ENCODE measurements at regions not wholly inside any gene's neighbourhood (a gene's known extent, or its start where the extent isn't known, plus 50 kb on each side); places are given as distances from the start of the nearest gene placed in this dataset.

- no peaks in the 10 kb centered on the region for H3K79me2 ChIP-seq (ENCODE audit: insufficient read depth)
- TF ChIP-seq CTCF (IDR thresholded peaks at IDR 0.05) (no peak), TEAD4 (IDR thresholded peaks at IDR 0.05; ENCODE audit: borderline replicate concordance, insufficient read depth) (no peak), RCOR1 (IDR thresholded peaks at IDR 0.05; ENCODE audit: low read length) (no peak), USF2 (IDR thresholded peaks at IDR 0.05; ENCODE audit: borderline replicate concordance, low read depth, low read length) (no peak)
- no peak overlapping the region for H2AFZ ChIP-seq (ENCODE audit: low read depth)
- WGBS (ENCODE audit: low lambda C conversion rate), result 33% methylated on average over 2 of the region's 3 CpGs
- H3K4me3 ChIP-seq (ENCODE audit: low read depth in 2 of 2, low read length in 1 of 2), result no peak overlapping the region
- no peak overlapping the region for H3K27ac ChIP-seq (ENCODE audit: low read depth in 2 of 2, low read length in 1 of 2)
- H3K9ac ChIP-seq, result no peak overlapping the region
- no peaks in the 10 kb centered on the region for H4K20me1 ChIP-seq (ENCODE audit: insufficient read depth)
- no peaks in the 10 kb centered on the region for H3K27me3 ChIP-seq (ENCODE audit: insufficient read depth)
- no peaks in the 10 kb centered on the region for H3K36me3 ChIP-seq (replicated peaks in 1 of 2; ENCODE audit: control insufficient read depth in 1 of 2, insufficient read depth in 2 of 2, low read length in 1 of 2)
- no peaks in the 10 kb centered on the region for H3K9me2 ChIP-seq
- no peak overlapping the region for H3K4me2 ChIP-seq
- no peak for DNase-seq
- H3K4me1 ChIP-seq (ENCODE audit: control insufficient read depth in 1 of 2, insufficient read depth in 2 of 2, low read depth in 1 of 2, low read length in 1 of 2), result no peaks in the 10 kb centered on the region
- ChIA-PET POLR2A (no interaction called here), CTCF (interaction anchor here (1.2 kb wide), 1 partner anchor 21 kb away, joined by 3 read pairs; no protein-coding TSS in a partner anchor)
- H3K9me3 ChIP-seq, result no peaks in the 10 kb centered on the region
- H3F3A ChIP-seq (replicated peaks; ENCODE audit: insufficient read depth), result no peaks in the 10 kb centered on the region
These were observed 429.4 kb downstream of the PIK3R1 start for GRCh38 chr5:68644971-68645370.

- Histone ChIP-seq H3K4me3 (ENCODE audit: low read depth in 2 of 2, low read length in 1 of 2) (no peak overlapping the region), H3K4me2 (no peak overlapping the region), H3F3A (replicated peaks; ENCODE audit: insufficient read depth) (no peaks in the 10 kb centered on the region), H3K9ac (no peak overlapping the region), H3K27ac (ENCODE audit: low read depth in 2 of 2, low read length in 1 of 2) (no peak overlapping the region), H3K79me2 (ENCODE audit: insufficient read depth) (no peaks in the 10 kb centered on the region), H3K4me1 (ENCODE audit: control insufficient read depth in 1 of 2, insufficient read depth in 2 of 2, low read depth in 1 of 2, low read length in 1 of 2) (no peaks in the 10 kb centered on the region), H3K36me3 (replicated peaks in 1 of 2; ENCODE audit: control insufficient read depth in 1 of 2, insufficient read depth in 2 of 2, low read length in 1 of 2) (no peaks in the 10 kb centered on the region), H3K27me3 (ENCODE audit: insufficient read depth) (no peaks in the 10 kb centered on the region), H3K9me3 (no peaks in the 10 kb centered on the region), H4K20me1 (ENCODE audit: insufficient read depth) (no peaks in the 10 kb centered on the region), H2AFZ (ENCODE audit: low read depth) (no peak overlapping the region), H3K9me2 (no peaks in the 10 kb centered on the region)
- TF ChIP-seq EZH2phosphoT487 (IDR thresholded peaks at IDR 0.05; ENCODE audit: borderline replicate concordance, low read depth) (no peak), MAX (IDR thresholded peaks at IDR 0.05; ENCODE audit: low read depth) (no peak), ZBTB33 (IDR thresholded peaks at IDR 0.05; ENCODE audit: borderline replicate concordance, low read depth) (no peak), SMC3 (IDR thresholded peaks at IDR 0.05; ENCODE audit: low read depth, low read length) (no peak), GATA2 (CRISPR knock-in tag; IDR thresholded peaks at IDR 0.05) (no peak), GABPA (IDR thresholded peaks at IDR 0.05; ENCODE audit: low read depth) (no peak), TAF1 (IDR thresholded peaks at IDR 0.05; ENCODE audit: borderline replicate concordance, low read depth, low read length) (no peak)
- ChIA-PET CTCF (no interaction called here), POLR2A (no interaction called here)
- 56% methylated on average over 1 of the region's 1 CpG for WGBS (ENCODE audit: low lambda C conversion rate)
- no peak for DNase-seq
These were observed 430.6 kb downstream of the PIK3R1 start for GRCh38 chr5:68646144-68646543.
